ENCODE measurements at regions not wholly inside any gene's neighbourhood (a gene's known extent, or its start where the extent isn't known, plus 50 kb on each side); places are given as distances from the start of the nearest gene placed in this dataset.

GRCh38 chr13:108363666-108364065 is 94.1 kb downstream of the TNFSF13B start:
- RAD21 ChIA-PET (ENCODE audit: low non-redundant PET in 1 of 2, low total read pairs in 2 of 2, uncharacterized antibody in 2 of 2, unreplicated experiment in 2 of 2), result no interaction called here

More at GRCh38 chr13:108363666-108364065, 94.1 kb downstream of the TNFSF13B start:
- no peaks in the 10 kb centered on the region for H3K36me3 ChIP-seq (ENCODE audit: control insufficient read depth in 1 of 2, insufficient read depth in 2 of 2, low read length in 2 of 2)
- no peaks in the 10 kb centered on the region for H3K4me1 ChIP-seq (ENCODE audit: control insufficient read depth in 1 of 2, insufficient read depth in 2 of 2, low read length in 2 of 2)
- H3K27me3 ChIP-seq (ENCODE audit: insufficient read depth, low read length), result peaks cover 15% of the 10 kb centered on the region; the same call in 1 of the 2 replicates
- no peaks in the 10 kb centered on the region for H3K79me2 ChIP-seq (ENCODE audit: insufficient read depth, low read length)
- ATAC-seq (no peak), DNase-seq (ENCODE audit: low read depth, low spot score) (no peak)
- intact Hi-C loops (cut with micrococcal nuclease), result no loop called here
- TF ChIP-seq EZH2 (IDR thresholded peaks at IDR 0.05), result no peak
- TF ChIP-seq YY1 (IDR thresholded peaks at IDR 0.05; ENCODE audit: extremely low read depth, insufficient replicate concordance, low read depth, low read length), result no peak
- no peak for TF ChIP-seq REST (IDR thresholded peaks at IDR 0.05; ENCODE audit: low read depth)
- no peak for TF ChIP-seq ELF1 (IDR thresholded peaks at IDR 0.05; ENCODE audit: borderline replicate concordance, low read depth)
- TF ChIP-seq CBX3 (IDR thresholded peaks at IDR 0.05; ENCODE audit: low read depth), result no peak
- no peak for TF ChIP-seq SP1 (IDR thresholded peaks at IDR 0.05; ENCODE audit: low read depth)
- TF ChIP-seq SIN3A (IDR thresholded peaks at IDR 0.05; ENCODE audit: low read depth), result no peak
- TF ChIP-seq ATF3 (IDR thresholded peaks at IDR 0.05), result no peak
- TF ChIP-seq POLR2A (IDR thresholded peaks at IDR 0.05; ENCODE audit: borderline replicate concordance, extremely low read depth, insufficient read depth, insufficient read length), result no peak
- TF ChIP-seq POLR2AphosphoS5 (IDR thresholded peaks at IDR 0.05; ENCODE audit: low read depth, low read length), result no peak
- TF ChIP-seq ZFX (IDR thresholded peaks at IDR 0.05), result no peak
- TF ChIP-seq TCF7L2 (IDR thresholded peaks at IDR 0.05; ENCODE audit: borderline replicate concordance, extremely low read depth, insufficient read depth, insufficient read length), result no peak
- TF ChIP-seq ZNF274 (IDR thresholded peaks at IDR 0.05; ENCODE audit: low read depth, low read length), result no peak
- no peak for TF ChIP-seq JUND (IDR thresholded peaks at IDR 0.05)
- TF ChIP-seq, protein P1, sequence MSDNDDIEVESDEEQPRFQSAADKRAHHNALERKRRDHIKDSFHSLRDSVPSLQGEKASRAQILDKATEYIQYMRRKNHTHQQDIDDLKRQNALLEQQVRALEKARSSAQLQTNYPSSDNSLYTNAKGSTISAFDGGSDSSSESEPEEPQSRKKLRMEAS (IDR thresholded peaks at IDR 0.05), result no peak
- no peak for TF ChIP-seq ZBTB33 (IDR thresholded peaks at IDR 0.05; ENCODE audit: extremely low read depth, insufficient replicate concordance, low read length)
- TF ChIP-seq RAD21 (IDR thresholded peaks at IDR 0.05; ENCODE audit: low read depth), result no peak
- no peak for TF ChIP-seq EZH2phosphoT487 (IDR thresholded peaks at IDR 0.05; ENCODE audit: borderline replicate concordance)
- no peak overlapping the region for H2AFZ ChIP-seq (ENCODE audit: low read depth, low read length, poor library complexity, severe bottlenecking)
- no TSS peak for BruUV-seq (replicated peaks)
- no peak overlapping the region for H3K4me2 ChIP-seq (ENCODE audit: low read length)
- H3K4me3 ChIP-seq (replicated peaks in 1 of 2; ENCODE audit: low read depth in 1 of 2, low read length in 2 of 2), result no peak overlapping the region
- CTCF ChIA-PET, result no interaction called here
- H3K9me3 ChIP-seq (ENCODE audit: control insufficient read depth in 1 of 2, insufficient read depth in 1 of 2, low read depth in 1 of 2, low read length in 2 of 2), result no peaks in the 10 kb centered on the region
- H3K27ac ChIP-seq (ENCODE audit: low read depth, low read length), result no peak overlapping the region
- H3K9me2 ChIP-seq (ENCODE audit: insufficient read depth), result no peaks in the 10 kb centered on the region
- no peaks in the 10 kb centered on the region for H4K20me1 ChIP-seq (ENCODE audit: insufficient read depth)
- POLR2A ChIA-PET, result no interaction called here
- no peak overlapping the region for H3K9ac ChIP-seq (ENCODE audit: low read length)

Data from HCT116 (cell line).